Uterus (tissue), 2 donors: ENCODE measurements at regions not wholly inside any gene's neighbourhood (a gene's known extent, or its start where the extent isn't known, plus 50 kb on each side); places are given as distances from the start of the nearest gene placed in this dataset.

Experiments
- CTCF ChIP-seq, 4 experiments: fragments of 200-600 bp in 2 of 4; fragments of 450-650 bp in 2 of 4; sonication (generic) in 2 of 4; IDR thresholded peaks; one replicate each; pipeline ENCODE4 v1.5.1; 2016 to 2019; ENCODE audit warnings: antibody characterized with exemption in 4 of 4, mild to moderate bottlenecking in 2 of 4, moderate library complexity in 1 of 4
- POLR2A ChIP-seq, 2 donors: fragments of 450-650 bp; IDR thresholded peaks; one replicate each; pipeline ENCODE4 v1.6.1; 2016; ENCODE audit warnings: antibody characterized with exemption in 2 of 2, mild to moderate bottlenecking in 1 of 2, moderate library complexity in 1 of 2

- TF ChIP-seq CTCF (IDR thresholded peaks at IDR 0.05) = no peak
- no peak for TF ChIP-seq POLR2A (IDR thresholded peaks at IDR 0.05)
Measured at GRCh38 chr10:33022090-33022489, 64.1 kb upstream of the ITGB1 start.
